GM19463 (cell line): ENCODE measurements at regions not wholly inside any gene's neighbourhood (a gene's known extent, or its start where the extent isn't known, plus 50 kb on each side); places are given as distances from the start of the nearest gene placed in this dataset.
"Not testable (repeated sequence)": the region's sequence is repeated elsewhere in the genome, so short reads cannot be mapped to it uniquely, and the experiment has no call there.

Source experiments
- ATAC-seq: cut with Tn5 transposase; IDR thresholded peaks from one replicate; pipeline ENCODE4 v1.9.1; 2021; ENCODE audit warnings: mild to moderate bottlenecking, moderate library complexity; ENCODE audit not compliant: unreplicated experiment

DNA sequence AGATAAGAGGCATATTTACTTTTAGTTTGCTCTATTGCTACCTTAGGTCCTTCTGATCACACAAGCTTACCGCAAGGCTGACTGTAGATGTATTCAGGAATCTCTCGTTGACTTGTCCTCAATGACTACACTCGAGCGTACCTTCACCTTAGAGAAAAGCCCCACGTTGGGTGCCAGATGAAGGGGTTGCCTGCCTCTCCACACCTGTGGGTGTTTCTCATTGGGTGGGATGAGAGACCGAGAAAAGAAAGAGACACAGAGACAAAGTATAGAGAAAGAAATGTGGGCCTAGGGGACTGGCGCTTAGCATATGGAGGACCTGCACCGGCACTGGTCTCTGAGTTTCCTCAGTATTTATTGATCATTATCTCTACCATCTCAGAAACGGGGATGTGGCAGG lies 51.8 kb downstream of the ASCL4 start:
- ATAC-seq: no peak

GRCh38 chr12:107829271-107829670 lies 54.8 kb downstream of the ASCL4 start:
- ATAC-seq: no peak

GRCh38 chr12:107832441-107832840 lies 57.9 kb downstream of the ASCL4 start:
- ATAC-seq: no peak

GRCh38 chr12:107840186-107840585 lies 65.7 kb downstream of the ASCL4 start:
- no peak for ATAC-seq

- ATAC-seq: no peak
These were observed 69.1 kb downstream of the ASCL4 start for GRCh38 chr12:107843351-107844311.

GRCh38 chr12:107844312-107844921 lies 69.9 kb downstream of the ASCL4 start:
- no peak for ATAC-seq

GRCh38 chr12:107845226-107845979 lies 70.9 kb downstream of the ASCL4 start:
- ATAC-seq: no peak

GRCh38 chr12:107845980-107846659 lies 71.6 kb downstream of the ASCL4 start:
- no peak for ATAC-seq

DNA sequence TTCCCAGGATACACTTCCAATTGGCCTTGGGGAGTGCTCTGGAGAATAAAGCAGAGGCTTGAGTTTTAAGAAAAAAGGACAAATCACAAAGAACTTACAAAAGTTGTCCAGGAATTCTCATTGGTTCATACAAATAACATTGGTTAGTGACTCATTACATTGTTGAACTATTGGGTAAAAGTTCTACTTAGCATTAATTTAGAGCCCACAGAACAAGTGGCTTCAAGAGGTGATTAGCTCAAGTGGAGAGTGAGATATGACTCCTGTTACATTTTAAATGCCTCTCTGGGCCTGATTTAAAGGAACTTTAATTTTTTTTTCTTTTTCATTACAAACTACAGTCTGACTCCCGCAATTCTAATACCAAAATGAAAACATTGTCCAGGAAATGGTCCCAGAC lies 72.9 kb downstream of the ASCL4 start:
- ATAC-seq: no peak

DNA sequence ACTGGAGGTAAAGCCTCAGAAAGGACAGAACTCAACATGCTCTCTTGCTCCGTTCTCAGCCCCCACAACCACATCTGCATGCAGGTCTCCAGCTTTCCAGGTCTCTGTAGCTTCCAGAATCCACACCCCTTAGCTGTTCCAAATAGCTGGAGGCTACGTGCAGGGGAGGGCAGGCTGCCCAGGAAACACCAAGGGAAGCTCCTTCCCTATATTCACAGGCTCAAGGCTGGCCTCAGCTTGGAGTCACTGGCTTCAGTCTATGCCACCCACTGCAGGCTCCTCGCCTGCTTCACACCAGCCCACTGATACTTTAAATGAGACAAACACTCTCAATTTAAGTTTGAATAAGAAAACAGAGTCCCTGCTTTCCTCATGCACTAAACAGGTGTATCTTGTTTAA lies 73.3 kb downstream of the ASCL4 start:
- no peak for ATAC-seq

GRCh38 chr12:107853479-107853878 lies 79.0 kb downstream of the ASCL4 start:
- ATAC-seq: no peak

DNA sequence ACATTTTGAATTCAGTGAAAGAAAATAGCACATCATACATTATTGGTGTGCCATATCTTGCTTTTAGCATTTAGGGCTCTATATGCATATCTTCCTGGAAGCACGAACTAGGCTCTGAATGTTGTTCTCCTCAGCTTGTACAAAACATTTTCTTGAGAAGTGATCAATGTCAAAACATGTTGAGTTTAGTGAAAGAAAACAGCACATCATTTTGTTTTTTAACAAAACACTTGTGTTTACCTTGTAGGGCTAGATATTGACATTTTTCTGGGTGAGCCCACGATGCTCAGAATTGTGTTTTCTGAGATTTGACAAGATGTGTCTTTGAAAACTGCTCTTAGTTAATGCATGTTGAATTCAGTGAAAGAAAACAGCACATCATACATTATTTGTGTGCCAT lies 81.0 kb downstream of the ASCL4 start:
- ATAC-seq: no peak

DNA sequence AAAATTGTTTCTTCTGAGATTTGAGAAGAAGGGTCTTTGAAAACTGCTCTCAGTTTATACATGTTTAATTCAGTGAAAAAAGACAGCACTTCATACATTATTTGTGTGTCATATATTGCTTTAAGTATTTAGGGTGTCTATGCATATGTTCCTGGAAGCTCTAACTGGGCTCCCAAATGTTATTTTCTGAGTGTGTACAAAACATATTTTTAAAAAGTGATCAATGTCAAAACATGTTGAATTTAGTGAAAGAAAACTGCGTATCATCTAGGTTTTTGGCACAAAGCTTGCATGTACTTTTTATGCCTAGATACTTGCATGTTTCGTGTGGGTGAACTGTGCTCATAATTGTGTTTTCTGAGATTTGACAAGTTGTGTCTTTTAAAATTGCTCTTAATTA lies 81.6 kb downstream of the ASCL4 start:
- ATAC-seq: no peak

GRCh38 chr12:107857191-107857590 lies 82.7 kb downstream of the ASCL4 start:
- ATAC-seq: no peak

DNA sequence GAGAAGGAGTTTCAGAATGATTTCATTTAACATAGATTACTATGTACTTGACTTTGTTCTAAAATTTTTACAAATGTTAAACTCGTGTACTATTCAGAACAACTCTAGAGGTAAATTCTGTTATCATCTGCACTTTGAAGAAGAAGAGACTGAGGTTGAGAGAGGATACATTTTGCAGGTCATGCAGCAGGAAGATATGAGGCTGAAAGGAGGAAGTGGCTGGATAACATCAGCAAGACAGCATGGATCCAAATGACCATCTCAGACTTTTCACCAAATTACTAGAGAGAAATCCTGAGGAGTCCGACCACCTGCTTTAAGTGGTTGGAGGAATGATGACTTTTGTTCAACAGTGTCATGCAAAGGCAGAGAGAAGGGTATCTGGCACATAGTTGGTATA lies 84.9 kb downstream of the ASCL4 start:
- no peak for ATAC-seq

GRCh38 chr12:107864235-107864634 lies 89.7 kb downstream of the ASCL4 start:
- no peak for ATAC-seq

- not testable (repeated sequence) for ATAC-seq
These were observed 90.2 kb downstream of the ASCL4 start for GRCh38 chr12:107864727-107865126.

GRCh38 chr12:107873223-107873622 lies 98.7 kb downstream of the ASCL4 start:
- no peak for ATAC-seq

GRCh38 chr12:107875786-107876185 lies 101.3 kb downstream of the ASCL4 start:
- ATAC-seq: no peak

- peak; percentile 38 for ATAC-seq
These were observed 110.5 kb downstream of the ASCL4 start for GRCh38 chr12:107884769-107885694.
